NCI-H1694 treated with DMSO at 0.1 percent for 48 hours (cell line): ENCODE measurements at regions not wholly inside any gene's neighbourhood (a gene's known extent, or its start where the extent isn't known, plus 50 kb on each side); places are given as distances from the start of the nearest gene placed in this dataset.
"Not testable (repeated sequence)": the region's sequence is repeated elsewhere in the genome, so short reads cannot be mapped to it uniquely, and the experiment has no call there.

ENCODE experiments used
- DNase-seq: peaks from one replicate; lab custom pipeline; 2025; lab: John Stamatoyannopoulos, UW

DNA sequence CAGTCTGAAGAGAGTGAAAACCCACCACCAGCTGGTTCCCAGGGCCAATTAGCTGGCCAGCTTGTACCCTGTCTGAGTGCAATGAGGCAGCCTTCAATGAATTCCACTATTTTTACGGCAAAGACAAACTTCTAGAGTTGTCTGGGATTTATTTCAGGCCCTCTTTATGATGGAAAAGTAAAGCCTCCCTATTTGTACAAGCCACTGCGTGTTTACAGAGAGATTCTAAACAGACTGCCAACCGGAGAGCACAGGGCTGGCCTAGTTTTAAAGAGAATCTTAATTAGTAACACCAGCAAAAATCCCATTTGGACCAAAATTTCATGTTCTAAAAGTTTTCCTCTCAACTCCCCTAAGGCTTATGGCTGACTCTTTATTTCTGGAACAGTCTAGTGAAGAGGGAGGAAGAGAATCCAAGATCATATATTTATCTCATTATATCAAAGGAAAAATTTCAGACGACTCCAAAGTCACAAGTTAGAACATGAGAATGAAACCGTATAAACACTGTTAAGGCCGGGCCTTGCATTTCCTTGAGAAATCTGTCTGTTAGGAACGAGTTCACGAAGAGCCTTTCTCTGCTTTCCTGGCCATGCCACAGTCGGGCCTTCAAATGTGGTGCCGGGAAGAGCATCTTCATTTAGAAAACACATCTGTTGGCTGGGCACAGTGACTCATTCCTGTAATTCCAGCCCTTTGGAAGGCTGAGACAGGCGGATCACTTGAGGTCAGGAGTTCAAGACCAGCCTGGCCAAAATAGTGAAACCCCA is 724.6 kb upstream of the NRP1 start:
- no peak for DNase-seq

DNA sequence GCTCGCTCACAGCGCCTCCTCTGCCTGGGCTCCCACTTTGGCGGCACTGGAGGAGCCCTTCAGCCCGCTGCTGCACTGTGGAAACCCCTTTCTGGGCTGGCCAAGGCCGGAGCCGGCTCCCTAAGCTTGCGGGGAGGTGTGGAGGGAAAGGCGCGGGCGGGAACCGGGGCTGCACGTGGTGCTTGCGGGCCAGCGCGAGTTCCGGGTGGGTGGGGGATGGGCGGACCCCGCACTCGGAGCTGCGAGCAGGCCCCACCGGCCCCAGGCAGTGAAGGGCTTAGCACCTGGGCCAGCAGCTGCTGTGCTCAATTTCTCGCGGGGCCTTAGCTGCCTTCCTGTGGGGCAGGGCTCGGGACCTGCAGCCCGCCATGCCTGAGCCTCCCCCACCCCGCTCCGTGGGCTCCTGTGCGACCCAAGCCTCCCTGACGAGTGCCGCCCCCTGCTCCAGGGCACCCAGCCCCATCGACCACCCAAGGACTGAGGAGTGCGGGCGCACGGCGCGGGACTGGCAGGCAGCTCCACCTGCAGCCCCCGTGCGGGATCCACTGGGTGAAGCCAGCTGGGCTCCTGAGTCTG is 721.0 kb upstream of the NRP1 start:
- DNase-seq, result not testable (repeated sequence)

DNA sequence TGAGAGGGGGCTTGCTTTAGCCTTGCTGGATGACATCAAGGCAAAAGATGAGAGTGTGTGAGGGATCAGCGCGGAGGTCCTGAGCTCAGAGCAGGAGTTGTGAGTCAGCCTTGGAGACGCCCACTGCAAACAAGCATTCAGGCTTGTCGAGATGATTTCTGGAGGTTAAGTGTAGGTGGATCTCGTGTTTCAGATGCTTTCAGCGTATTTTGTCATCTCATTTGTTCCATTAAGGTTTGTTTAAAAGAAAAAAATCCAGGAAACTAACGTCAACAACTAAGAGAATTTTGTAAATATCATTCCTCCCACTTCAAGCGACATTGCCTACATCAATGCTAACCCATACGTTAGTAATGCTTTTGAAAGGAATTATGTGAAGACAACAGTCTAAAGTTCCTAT is 715.4 kb upstream of the NRP1 start:
- DNase-seq, result no peak

DNA sequence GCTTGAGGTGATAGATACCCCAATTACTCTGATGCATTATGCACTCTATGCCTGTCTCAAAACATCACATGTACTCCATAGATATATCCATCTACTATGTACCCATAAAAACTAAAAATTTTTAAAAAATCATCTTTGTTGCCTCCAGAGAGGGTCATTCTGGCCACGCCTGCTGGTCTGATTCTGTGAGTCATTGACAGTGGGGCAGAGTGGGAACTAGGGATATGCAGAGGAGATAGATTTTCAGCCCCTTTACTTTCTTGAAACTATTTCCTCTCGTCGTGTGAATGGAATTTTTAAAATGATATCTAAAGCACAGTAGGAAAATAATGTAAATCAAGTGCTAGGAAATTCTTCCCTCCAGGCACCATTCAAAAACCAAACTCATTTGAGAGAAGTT is 715.0 kb upstream of the NRP1 start:
- DNase-seq, result no peak

DNA sequence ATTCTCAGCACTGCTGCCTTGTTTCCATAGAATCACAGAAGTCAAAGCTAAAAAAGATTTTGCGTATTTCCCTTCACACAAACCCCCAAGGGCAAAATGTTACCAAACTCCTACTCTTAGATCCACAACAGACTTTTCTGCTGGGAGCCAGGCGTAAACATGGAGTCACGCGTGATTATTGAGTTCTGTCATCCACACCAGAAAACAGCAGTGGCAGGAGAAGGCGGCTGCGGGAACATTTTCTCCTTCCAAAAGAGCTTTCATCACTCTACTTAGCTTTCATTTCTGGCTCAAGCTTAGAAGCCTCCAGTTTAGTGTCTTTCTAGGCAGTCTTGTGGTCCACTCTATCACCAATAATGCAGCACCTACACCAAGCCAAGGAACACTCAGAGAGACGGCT is 712.9 kb upstream of the NRP1 start:
- DNase-seq, result no peak

DNA sequence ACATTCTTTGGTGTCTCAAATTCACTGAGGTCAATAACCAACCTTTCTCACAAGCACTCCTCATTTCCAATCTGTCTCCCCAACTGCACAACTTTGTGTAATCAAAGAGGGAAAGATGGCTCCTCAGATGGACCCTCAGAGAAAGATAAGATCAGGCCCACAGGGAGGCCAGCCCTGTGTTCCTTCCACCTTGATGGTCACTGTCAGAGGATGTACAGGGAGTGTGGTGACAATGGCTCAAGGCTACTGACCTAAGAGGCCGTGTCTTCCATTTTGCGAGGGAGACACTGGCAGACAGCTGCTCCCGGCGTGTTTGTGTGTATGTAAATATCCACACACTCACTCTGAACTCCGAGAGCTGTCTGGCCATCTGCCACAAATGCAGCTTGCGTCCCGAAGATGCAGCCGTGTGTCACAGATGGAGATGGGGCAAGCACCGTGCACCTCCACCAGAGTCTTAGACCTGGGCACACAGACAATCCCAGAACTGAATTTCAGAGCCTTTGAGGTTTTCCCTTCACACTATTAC is 712.1 kb upstream of the NRP1 start:
- peak; percentile 67 for DNase-seq

DNA sequence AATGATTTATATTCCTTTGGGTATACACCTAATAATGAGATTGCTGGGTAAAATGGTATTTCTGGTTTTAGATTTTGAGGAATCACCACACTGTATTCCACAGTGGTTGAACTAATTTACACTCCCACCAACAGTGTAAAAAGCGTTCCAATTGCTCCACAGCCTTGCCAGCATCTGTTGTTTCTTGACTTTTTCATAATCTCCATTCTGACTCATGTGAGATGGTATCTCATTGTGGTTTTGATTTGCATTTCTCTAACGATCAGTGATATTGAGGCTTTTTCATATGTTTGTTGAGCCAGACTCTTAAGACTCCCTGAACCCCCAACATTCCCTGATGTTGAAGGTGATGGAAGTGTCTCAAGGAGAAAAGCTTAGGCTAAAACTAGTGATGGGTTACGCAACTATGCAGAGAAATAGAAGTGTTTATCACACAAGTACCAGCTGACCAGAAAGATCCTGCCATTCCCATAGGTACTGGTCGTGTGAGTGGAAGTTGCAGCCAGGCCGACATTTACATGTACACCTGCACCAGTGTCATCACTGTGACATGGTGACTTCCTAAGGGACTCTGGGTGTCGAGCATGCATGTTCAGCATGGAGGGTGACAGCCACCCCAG is 711.2 kb upstream of the NRP1 start:
- DNase-seq, result no peak

DNA sequence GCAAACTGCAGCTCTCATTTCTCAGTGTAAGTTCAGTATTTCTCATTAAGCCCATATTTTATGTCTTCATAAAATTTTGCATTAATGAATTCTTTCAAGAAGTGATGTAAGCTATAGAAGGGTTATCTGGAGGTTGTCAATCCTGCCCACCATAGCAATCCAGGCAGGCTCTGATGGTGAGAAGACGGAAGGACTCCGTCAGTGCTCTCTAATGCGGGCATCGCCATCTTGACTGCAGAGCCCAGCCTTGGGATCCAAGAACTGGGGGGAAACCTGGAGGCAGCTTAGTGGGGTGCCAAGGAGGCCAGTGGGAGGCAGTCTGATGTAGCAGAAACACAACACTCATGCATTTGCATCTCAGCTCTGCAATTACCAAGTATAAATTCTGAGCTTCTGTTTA is 707.4 kb upstream of the NRP1 start:
- DNase-seq, result no peak

DNA sequence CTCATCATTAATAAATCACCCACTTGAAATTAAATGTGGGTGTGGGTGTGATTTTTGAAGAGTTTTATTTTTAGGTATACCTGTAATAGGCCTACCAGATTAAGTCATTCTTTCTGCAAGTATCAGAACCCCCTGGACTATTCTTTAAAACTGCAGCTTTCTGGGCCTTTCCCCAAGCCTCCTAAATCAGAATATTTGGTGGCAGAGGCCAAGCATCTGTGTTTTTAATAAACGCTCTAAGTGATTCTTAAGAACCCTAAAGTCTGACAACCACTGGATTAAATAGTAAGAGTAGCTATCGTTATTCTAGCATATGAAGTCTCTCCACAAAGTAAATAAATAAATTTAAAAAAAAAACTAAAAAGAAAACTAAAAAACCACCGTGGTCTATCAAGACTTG is 703.0 kb upstream of the NRP1 start:
- no peak for DNase-seq

DNA sequence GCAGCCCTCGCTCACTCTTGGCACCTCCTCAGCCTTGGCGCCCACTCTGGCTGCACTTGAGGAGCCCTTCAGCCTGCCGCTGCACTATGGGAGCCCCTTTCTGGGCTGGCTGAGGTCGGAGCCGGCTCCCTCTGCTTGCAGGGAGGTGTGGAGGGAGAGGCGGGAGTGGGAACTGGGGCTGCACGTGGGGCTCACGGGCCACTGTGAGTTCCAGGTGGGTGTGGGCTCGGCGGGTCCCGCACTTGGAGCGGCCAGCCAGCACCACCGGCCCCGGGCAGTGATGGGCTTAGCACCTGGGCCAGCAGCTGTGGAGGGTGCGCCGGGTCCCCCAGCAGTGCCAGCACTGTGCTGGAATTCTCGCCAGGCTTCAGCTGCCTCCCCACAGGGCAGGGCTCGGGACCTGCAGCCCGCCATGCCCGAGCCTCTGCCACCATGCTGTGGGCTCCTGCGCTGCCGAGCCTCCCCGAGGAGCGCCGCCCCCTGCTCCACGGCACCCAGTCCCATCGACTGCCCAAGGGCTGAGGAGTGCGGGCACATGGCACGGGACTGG is 700.8 kb upstream of the NRP1 start:
- DNase-seq, result not testable (repeated sequence)

DNA sequence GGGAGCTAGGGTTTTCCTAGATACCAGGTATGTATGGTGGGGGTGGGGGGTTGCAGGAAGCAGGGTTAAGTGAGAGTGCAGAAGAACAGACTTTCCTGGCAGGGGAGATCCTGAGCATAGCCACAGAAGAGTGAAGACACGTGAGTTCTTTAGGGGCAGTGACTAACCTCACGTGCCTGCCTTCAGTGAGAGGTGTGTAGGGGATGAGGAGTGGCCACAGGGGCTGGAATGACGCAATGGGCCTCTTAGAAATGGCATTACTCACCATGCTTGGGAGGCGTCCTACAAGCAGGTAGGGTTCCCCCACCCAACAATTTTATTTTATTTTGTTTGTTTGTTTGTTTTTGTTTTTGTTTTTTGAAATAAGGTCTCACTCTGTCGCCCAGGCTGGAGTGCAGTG is 698.6 kb upstream of the NRP1 start:
- no peak for DNase-seq

DNA sequence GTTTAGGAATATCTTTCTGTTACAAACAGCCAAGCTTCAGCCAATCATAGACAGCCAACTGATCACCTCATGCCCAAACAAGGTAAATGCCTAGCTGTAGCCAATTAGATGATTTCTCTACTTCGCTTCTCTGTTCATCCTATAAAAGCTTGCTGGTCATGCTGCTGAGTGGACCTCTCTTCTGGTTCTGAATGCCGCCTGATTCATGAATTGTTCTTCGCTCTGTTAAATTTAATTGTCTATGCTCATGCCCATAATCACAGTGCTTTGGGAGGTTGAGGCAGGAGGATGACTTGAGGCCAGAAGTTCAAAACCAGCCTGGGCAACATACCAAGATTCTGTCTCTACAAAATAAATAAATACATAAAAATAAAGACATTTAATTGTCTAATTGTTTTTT is 698.1 kb upstream of the NRP1 start:
- no peak for DNase-seq

DNA sequence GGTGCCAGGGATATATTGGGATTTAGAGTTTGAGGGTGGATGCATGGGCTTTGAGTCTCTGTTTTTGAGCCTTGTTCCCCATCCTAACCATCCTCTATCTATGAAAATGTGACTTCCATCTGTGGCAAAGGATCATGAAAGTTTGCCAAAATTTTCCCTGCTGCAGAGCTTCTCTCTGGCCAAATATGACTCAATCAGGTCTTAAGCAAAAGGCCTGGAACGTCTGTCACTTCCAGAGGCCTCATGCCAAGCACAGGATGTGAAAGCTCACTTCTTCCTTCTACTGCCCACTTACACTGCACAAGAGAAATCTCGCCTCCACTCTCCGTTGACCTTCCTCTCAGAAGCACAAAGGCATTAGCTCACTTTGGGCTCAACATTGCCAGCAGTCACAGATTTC is 696.9 kb upstream of the NRP1 start:
- no peak for DNase-seq

DNA sequence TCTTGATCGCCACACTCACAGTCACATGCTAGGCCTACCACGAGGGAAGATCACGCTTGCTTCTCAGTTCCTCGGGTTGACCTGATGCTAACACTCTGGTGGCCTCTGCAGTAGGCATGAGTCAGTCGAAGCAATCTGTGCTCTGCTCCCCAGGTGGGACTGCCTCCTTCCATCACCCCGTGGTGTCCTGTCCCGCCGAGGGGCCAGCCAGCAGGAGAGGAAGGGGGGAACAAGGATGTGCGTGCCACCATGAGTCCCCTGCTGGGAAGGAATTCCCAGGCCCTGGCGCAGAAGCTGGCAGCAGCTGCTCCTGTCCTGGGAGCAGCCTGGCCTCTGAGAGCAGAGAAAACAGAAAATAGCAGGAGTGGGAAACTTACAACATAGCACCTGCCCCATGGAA is 695.0 kb upstream of the NRP1 start:
- no peak for DNase-seq

DNA sequence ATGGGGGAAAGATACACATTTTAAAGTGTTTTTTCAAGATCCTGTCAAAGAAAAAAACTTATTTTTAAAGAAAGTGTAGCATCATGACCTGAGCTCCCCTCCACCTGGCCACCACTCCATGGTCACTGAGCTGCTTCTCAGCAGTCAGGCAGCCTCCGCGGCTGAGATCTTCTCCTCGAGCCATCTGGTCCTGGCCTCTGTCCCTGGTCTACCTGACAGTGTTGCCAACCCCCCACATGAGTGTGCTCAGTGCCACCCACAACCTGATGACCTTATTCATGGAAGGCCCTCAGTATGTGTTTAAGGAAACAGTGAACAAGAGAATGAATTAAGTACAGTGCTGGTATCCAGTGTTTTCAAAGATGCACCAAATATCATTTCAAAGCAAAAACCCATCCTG is 694.5 kb upstream of the NRP1 start:
- DNase-seq, result no peak

DNA sequence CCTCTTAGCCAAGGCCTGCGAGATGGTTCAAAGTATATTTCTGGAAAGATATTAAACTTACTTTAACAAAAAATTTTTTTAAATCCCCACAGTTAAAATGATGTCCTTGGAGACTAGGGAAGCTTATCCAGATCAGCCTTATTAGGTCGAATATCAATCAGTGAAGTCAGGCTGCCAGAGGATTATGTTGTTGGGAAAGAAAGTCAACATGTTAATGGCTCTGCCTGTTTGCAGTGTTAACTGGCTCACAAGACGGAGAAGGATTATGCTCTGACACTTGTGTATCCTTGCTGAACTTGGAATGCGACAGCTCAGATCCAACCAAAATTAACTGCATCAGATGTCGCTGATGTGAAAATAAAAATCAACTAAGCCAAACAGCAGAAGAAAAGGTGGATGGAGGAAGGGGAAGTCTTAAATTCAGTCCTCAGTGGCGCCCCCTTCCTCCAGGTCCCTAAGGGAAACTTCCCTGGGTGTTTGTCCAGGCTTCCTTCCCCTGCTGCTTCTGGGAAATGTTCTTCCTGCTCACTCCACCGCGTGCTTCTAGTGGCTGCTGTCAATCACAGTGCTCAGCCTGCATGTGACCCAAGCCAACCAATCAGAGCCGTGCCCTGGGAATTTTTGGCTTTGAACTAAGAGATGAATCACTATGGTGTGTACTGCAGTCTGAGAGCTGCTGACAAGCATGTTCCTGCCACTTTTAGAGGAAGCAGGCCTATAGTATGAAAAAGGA is 690.4 kb upstream of the NRP1 start:
- no peak for DNase-seq

DNA sequence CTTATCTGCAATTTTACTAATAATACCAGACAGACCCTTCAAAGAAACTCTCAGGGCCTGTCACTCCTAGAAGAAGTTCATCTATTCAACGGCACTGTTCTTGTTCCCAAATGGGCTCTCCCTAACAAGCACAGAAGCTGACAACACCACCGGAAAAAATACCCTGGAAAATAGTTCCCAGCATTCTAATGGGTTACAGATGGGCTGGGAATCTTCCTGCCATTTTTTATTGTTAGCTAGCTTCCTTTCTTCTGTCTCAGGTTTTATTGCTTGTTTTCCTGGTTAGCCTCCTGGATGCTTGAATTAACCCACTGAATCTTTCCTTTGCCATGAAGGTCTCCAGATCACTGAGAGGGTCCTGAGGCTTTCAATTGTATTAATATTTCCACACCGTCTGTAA is 689.8 kb upstream of the NRP1 start:
- DNase-seq, result no peak

DNA sequence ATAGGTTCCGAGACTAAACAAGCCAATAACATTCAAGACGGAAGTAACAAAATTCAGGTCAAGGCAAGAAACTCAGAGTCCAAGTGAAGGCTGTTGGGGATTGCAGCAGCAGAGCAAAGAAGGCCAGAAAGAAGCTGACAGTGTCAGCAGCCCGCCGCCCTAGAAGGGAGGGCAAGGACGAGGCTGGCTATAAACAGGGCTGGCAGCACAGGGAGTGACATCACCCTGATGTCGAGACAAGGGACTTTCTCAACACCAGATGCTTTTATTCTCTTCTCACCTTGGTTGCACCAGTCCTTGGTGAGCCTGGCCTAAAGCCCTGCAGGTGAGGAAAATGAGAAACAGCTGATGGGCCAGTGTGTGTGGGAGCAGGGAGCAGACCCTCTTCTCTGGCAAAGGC is 687.7 kb upstream of the NRP1 start:
- no peak for DNase-seq

DNA sequence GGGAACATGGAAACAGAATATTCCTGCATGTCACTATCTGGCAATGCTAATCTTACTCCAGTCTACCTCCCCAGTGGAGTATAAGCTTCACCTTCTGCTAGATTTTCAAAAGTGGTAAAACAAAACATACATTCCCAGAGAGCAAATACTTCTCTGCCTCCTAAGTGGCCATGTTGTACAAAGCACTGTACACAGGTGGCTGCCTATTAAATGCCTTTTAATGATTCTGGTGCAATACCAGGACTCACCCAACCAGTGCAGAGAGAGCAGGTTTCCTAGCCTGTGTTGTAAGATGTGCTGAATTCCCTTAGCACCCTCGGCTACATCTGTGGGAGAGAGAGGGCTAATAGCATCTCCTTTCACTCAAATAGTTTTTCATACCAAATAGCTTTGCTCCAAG is 684.3 kb upstream of the NRP1 start:
- no peak for DNase-seq

DNA sequence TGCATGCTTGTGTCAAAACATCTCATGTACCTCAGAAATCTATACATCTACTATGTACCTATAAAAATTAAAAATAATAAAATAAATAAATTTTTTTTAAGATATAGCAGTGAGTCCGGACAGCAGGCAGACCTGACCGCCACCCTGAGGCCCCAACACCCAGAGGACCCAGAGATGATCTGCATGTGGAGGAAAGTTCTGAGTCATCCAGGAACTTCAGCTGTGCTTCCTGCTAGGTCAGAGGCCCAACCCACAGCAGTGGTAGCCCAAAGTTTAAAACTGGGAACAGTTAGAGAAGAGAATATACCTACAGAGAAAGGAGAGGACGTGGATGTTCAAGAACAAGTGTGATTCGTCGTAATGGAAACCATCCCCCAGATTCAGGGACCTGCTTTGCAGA is 683.7 kb upstream of the NRP1 start:
- no peak for DNase-seq

DNA sequence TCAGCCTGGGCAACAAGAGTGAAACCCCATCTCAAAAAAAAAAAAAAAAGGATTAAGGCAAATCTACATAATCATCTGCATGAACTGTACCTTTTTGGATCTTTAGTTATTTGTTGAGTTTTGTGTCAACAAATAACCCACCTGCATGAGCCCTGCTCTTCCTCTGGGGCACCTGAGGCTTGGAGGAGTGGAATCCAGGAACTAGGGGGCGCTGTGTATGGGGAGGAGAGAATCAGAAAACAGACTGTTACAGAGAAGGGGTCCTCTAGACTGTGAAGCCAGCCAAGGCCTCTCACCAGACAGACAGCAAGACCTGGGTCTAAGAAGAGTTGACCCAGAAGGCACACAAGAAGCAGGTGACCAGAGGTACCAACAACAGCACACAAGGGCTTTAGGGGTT is 682.8 kb upstream of the NRP1 start:
- no peak for DNase-seq

DNA sequence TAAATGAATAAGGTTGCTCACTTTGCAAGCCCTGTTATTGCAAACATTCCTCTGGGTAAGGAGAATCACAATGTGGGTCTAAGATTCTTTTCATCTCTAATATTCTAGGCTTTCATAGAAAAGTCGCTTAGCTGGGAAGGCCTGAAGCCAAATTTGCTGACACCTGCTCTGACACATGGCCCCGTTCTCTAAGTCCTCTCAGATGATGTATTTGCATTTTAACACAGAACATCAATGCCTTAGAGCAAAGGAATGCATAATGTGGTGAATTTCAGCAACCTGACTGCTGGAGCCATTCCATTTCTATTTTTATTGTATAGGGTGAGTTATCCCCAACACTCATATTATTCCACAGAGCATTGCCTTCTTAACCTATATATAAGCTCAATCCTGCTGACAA is 682.1 kb upstream of the NRP1 start:
- DNase-seq, result no peak

DNA sequence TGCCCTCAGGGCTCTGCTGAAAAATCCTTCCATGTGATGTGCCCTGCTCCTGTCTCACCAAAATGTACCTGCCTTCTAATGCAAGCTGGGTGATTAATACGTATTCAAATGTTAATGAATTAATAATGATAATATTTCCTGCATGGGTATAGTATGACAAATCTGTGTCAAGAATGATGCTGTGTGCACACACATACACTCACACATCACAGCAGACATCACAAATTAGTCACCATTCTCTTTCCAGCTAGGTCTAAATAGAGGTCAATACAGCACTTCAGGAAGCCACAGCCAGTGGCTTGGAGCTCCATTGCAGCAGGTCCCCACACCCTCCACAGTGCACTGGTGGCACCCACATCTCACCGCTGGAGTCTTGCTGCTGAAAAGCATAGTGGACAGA is 681.2 kb upstream of the NRP1 start:
- DNase-seq, result no peak
